H1 (cell line): ENCODE measurements at regions not wholly inside any gene's neighbourhood (a gene's known extent, or its start where the extent isn't known, plus 50 kb on each side); places are given as distances from the start of the nearest gene placed in this dataset.

Experiments
- CTCF ChIA-PET: fragments of 300-600 bp; sonication (Branson Sonifier 250); formaldehyde crosslinking; loops from one replicate; lab custom pipeline; 2021; ENCODE audit not compliant: partially characterized antibody; lab: Charles Lee
- POLR2A ChIA-PET: fragments of 300-600 bp; sonication (Branson Sonifier 250); formaldehyde crosslinking; loops from one replicate; lab custom pipeline; 2021; ENCODE audit warnings: inconsistent platforms; ENCODE audit not compliant: partially characterized antibody; lab: Charles Lee
- DNase-seq, 2 experiments: peaks; one replicate each; pipeline versions ENCODE4 v3.0.0 to v3.0.0-alpha.2; 2010 to 2022; ENCODE audit warnings: low spot score in 2 of 2, low read depth in 1 of 2, mixed read lengths in 1 of 2
- FAIRE-seq: peaks from 2 replicates; lab custom pipeline; 2011; peaks lifted over from hg19 to GRCh38; lab: Jason Lieb, UNC
- H2AFZ ChIP-seq: 2 replicates; pipeline ENCODE4 v1.8.1; 2012; ENCODE audit warnings: low read length, inconsistent platforms
- H2AK5ac ChIP-seq: 2 replicates; pipeline ENCODE4 v1.6.1; 2013; ENCODE audit warnings: low read depth, low read length
- H2BK120ac ChIP-seq: replicated peaks from 2 replicates; pipeline ENCODE3; 2013; ENCODE audit warnings: low read depth, low read length, inconsistent platforms
- H2BK12ac ChIP-seq: 2 replicates; pipeline ENCODE4 v1.6.1; 2013; ENCODE audit warnings: low read depth, low read length
- H2BK15ac ChIP-seq: 2 replicates; pipeline ENCODE4 v1.6.1; 2013; ENCODE audit warnings: low read length
- H2BK20ac ChIP-seq: 2 replicates; pipeline ENCODE4 v1.6.1; 2013; ENCODE audit warnings: low read length
- H2BK5ac ChIP-seq: 2 replicates; pipeline ENCODE4 v1.6.1; 2013; ENCODE audit warnings: low read depth, low read length
- H3K14ac ChIP-seq: 2 replicates; pipeline ENCODE4 v1.6.1; 2013; ENCODE audit warnings: inconsistent platforms; ENCODE audit not compliant: insufficient read length
- H3K18ac ChIP-seq: 2 replicates; pipeline ENCODE4 v1.6.1; 2013; ENCODE audit warnings: low read length; ENCODE audit errors: extremely low read depth
- H3K23ac ChIP-seq: 2 replicates; pipeline ENCODE4 v1.6.1; 2013; ENCODE audit warnings: inconsistent platforms; ENCODE audit not compliant: insufficient read length
- H3K23me2 ChIP-seq: 2 replicates; pipeline ENCODE4 v1.6.1; 2013; ENCODE audit warnings: low read depth, low read length
- H3K27ac ChIP-seq: 2 replicates; pipeline ENCODE4 v1.6.1; 2011; ENCODE audit warnings: low read depth, low read length, inconsistent platforms
- H3K27me3 ChIP-seq, 4 experiments: replicated peaks in 1 of 4; 1 replicate in 1 of 4; 2 replicates in 3 of 4; pipeline versions ENCODE4 v1.6.1 to v1.8.1; 2011 to 2013; ENCODE audit warnings: low read length in 3 of 4, mild to moderate bottlenecking in 3 of 4, inconsistent platforms in 2 of 4, mixed read lengths in 2 of 4, moderate library complexity in 1 of 4; ENCODE audit not compliant: control insufficient read depth in 3 of 4, insufficient read depth in 3 of 4; ENCODE audit errors: extremely low read depth in 1 of 4
- H3K36me3 ChIP-seq, 4 experiments: 2 replicates each; pipeline versions ENCODE4 v1.6.1 to v1.8.1; 2011 to 2013; ENCODE audit warnings: mild to moderate bottlenecking in 4 of 4, low read length in 3 of 4, moderate library complexity in 2 of 4, control low read depth in 1 of 4, inconsistent platforms in 1 of 4; ENCODE audit not compliant: insufficient read depth in 4 of 4, control insufficient read depth in 2 of 4
- H3K4ac ChIP-seq: replicated peaks from 2 replicates; pipeline ENCODE3; 2013; ENCODE audit warnings: low read length, low read depth, mixed read lengths, inconsistent platforms; ENCODE audit not compliant: insufficient read length
- H3K4me1 ChIP-seq, 4 experiments: replicated peaks in 1 of 4; 1 replicate in 1 of 4; 2 replicates in 3 of 4; pipeline versions ENCODE4 v1.6.1 to v1.8.1; 2011 to 2013; ENCODE audit warnings: low read length in 3 of 4, inconsistent platforms in 2 of 4, mixed read lengths in 1 of 4; ENCODE audit not compliant: insufficient read depth in 4 of 4, control insufficient read depth in 3 of 4
- H3K4me2 ChIP-seq, 2 experiments: 2 replicates each; pipeline versions ENCODE4 v1.6.1 to v1.8.1; 2011 to 2013; ENCODE audit warnings: low read depth in 2 of 2, low read length in 2 of 2, control low read depth in 1 of 2, inconsistent platforms in 1 of 2, mild to moderate bottlenecking in 1 of 2; ENCODE audit not compliant: insufficient read depth in 1 of 2
- H3K4me3 ChIP-seq, 4 experiments: fragments of 200-600, 300-600 bp in 1 of 4; sonication (generic), shearing (Covaris generic), sonication (Bioruptor Twin) in 1 of 4; 2 replicates each; pipeline versions ENCODE4 v1.5.1 to v1.8.1; 2011 to 2016; ENCODE audit warnings: low read length in 4 of 4, low read depth in 3 of 4, control low read depth in 2 of 4, inconsistent platforms in 2 of 4, mild to moderate bottlenecking in 2 of 4, mixed read lengths in 1 of 4, moderate library complexity in 1 of 4; ENCODE audit not compliant: insufficient read depth in 2 of 4; ENCODE audit errors: extremely low read depth in 1 of 4
- H3K56ac ChIP-seq: replicated peaks from 2 replicates; pipeline ENCODE3; 2013; ENCODE audit warnings: low read depth, mild to moderate bottlenecking, mixed read lengths, low read length, inconsistent platforms; ENCODE audit not compliant: insufficient read length
- H3K79me1 ChIP-seq: 2 replicates; pipeline ENCODE4 v1.6.1; 2013; ENCODE audit warnings: low read depth, low read length, control low read depth
- H3K79me2 ChIP-seq, 2 experiments: 2 replicates each; pipeline versions ENCODE4 v1.6.1 to v1.8.1; 2012 to 2013; ENCODE audit warnings: low read length in 2 of 2, mild to moderate bottlenecking in 2 of 2, inconsistent platforms in 1 of 2; ENCODE audit not compliant: insufficient read depth in 2 of 2, control insufficient read depth in 1 of 2
- H3K9ac ChIP-seq, 4 experiments: replicated peaks in 1 of 4; 1 replicate in 1 of 4; 2 replicates in 3 of 4; pipeline versions ENCODE4 v1.6.1 to v1.8.1; 2011 to 2013; ENCODE audit warnings: low read depth in 3 of 4, low read length in 3 of 4, control low read depth in 2 of 4, mild to moderate bottlenecking in 2 of 4, moderate library complexity in 2 of 4, inconsistent platforms in 1 of 4; ENCODE audit errors: extremely low read depth in 1 of 4
- H3K9me3 ChIP-seq, 2 experiments: 2 replicates each; pipeline versions ENCODE4 v1.6.1 to v1.8.1; 2012 to 2013; ENCODE audit warnings: mild to moderate bottlenecking in 2 of 2, moderate library complexity in 2 of 2, control low read depth in 1 of 2, inconsistent platforms in 1 of 2, low read depth in 1 of 2, low read length in 1 of 2, mixed read lengths in 1 of 2; ENCODE audit not compliant: insufficient read depth in 2 of 2
- H4K20me1 ChIP-seq, 2 experiments: replicated peaks in 1 of 2; 2 replicates each; pipeline versions ENCODE3 to v1.8.1; 2011 to 2013; ENCODE audit warnings: inconsistent platforms in 2 of 2, low read length in 2 of 2, mild to moderate bottlenecking in 1 of 2; ENCODE audit not compliant: insufficient read depth in 2 of 2, control insufficient read depth in 1 of 2
- H4K5ac ChIP-seq: 2 replicates; pipeline ENCODE4 v1.6.1; 2013; ENCODE audit warnings: low read length, low read depth, mixed read lengths, inconsistent platforms; ENCODE audit not compliant: insufficient read length
- H4K8ac ChIP-seq: 2 replicates; pipeline ENCODE4 v1.8.0; 2013; ENCODE audit warnings: mild to moderate bottlenecking, moderate library complexity, low read length, inconsistent platforms; ENCODE audit not compliant: insufficient read depth; ENCODE audit errors: extremely low read depth
- H4K91ac ChIP-seq: replicated peaks from 2 replicates; pipeline ENCODE3; 2013; ENCODE audit warnings: low read length, mixed read lengths, inconsistent platforms; ENCODE audit not compliant: insufficient read length
- GTF2F1 ChIP-seq: IDR thresholded peaks from 2 replicates; pipeline ENCODE4 v1.6.1; 2012; ENCODE audit warnings: low read depth, low read length, improper control_type of control experiment, borderline replicate concordance
- whole genome bisulfite sequencing, 2 experiments: shearing (Covaris generic) in 1 of 2; methylation state at CpG; one replicate each; pipeline versions ENCODE4 v1.1.6 to v1.1.7; 2013 to 2015; ENCODE audit warnings: low lambda C conversion rate in 2 of 2, mixed read lengths in 2 of 2, inconsistent platforms in 1 of 2, low coverage in 1 of 2, missing lambda C conversion rate in 1 of 2; ENCODE audit not compliant: insufficient replicate concordance in 2 of 2, insufficient coverage in 1 of 2, insufficient read length in 1 of 2; ENCODE audit errors: extremely low coverage in 1 of 2, missing lambda C conversion rate in 1 of 2; 5-methylcytosine and 5-hydroxymethylcytosine counted together

GRCh38 chr6:164068527-164068926 is 654.0 kb downstream of the QKI start:
- POLR2A ChIA-PET = no interaction called here
- no peak for FAIRE-seq
- TF ChIP-seq GTF2F1 = no peak

More at GRCh38 chr6:164068527-164068926, 654.0 kb downstream of the QKI start:
- H2BK5ac ChIP-seq = no peak overlapping the region
- CTCF ChIA-PET = no interaction called here
- no peak overlapping the region for H2AK5ac ChIP-seq
- no peak overlapping the region for H2BK15ac ChIP-seq
- H4K91ac ChIP-seq = no peak overlapping the region
- no peaks in the 10 kb centered on the region for H3K27me3 ChIP-seq
- H3K36me3 ChIP-seq = no peaks in the 10 kb centered on the region
- H3K56ac ChIP-seq = no peak overlapping the region
- H2AFZ ChIP-seq = 0 out of 2 replicates have a peak overlapping the region, but pooled peaks have one; percentile 40
- no peaks in the 10 kb centered on the region for H3K4me1 ChIP-seq
- no peak overlapping the region for H4K8ac ChIP-seq
- H3K14ac ChIP-seq = no peak overlapping the region
- no peak overlapping the region for H3K18ac ChIP-seq
- no peak overlapping the region for H3K4ac ChIP-seq
- no peaks in the 10 kb centered on the region for H3K9me3 ChIP-seq
- no peak overlapping the region for H3K4me2 ChIP-seq
- H3K23me2 ChIP-seq = no peaks in the 10 kb centered on the region; the same call in 1 of the 2 replicates
- H3K23ac ChIP-seq = no peak overlapping the region
- WGBS, 2 experiments = 89% methylated on average over 4 of the region's 4 CpGs; no CpG with 5 or more reads in 1 of the 2 experiments
- no peak for DNase-seq
- no peak overlapping the region for H4K5ac ChIP-seq
- H2BK120ac ChIP-seq = no peak overlapping the region
- H4K20me1 ChIP-seq = no peaks in the 10 kb centered on the region
- H3K4me3 ChIP-seq = no peak overlapping the region
- no peak overlapping the region for H2BK12ac ChIP-seq
- no peak overlapping the region for H3K9ac ChIP-seq
- no peaks in the 10 kb centered on the region for H3K79me2 ChIP-seq
- H3K27ac ChIP-seq = no peak overlapping the region
- no peaks in the 10 kb centered on the region for H3K79me1 ChIP-seq
- no peak overlapping the region for H2BK20ac ChIP-seq
